Glomerular endothelial cell (primary cell): ENCODE measurements at regions not wholly inside any gene's neighbourhood (a gene's known extent, or its start where the extent isn't known, plus 50 kb on each side); places are given as distances from the start of the nearest gene placed in this dataset.

ENCODE experiments used
- DNase-seq: peaks from one replicate; pipeline ENCODE4 v3.0.0-alpha.2; 2011; ENCODE audit warnings: low read depth, low spot score; ENCODE audit errors: extremely low read depth

DNA sequence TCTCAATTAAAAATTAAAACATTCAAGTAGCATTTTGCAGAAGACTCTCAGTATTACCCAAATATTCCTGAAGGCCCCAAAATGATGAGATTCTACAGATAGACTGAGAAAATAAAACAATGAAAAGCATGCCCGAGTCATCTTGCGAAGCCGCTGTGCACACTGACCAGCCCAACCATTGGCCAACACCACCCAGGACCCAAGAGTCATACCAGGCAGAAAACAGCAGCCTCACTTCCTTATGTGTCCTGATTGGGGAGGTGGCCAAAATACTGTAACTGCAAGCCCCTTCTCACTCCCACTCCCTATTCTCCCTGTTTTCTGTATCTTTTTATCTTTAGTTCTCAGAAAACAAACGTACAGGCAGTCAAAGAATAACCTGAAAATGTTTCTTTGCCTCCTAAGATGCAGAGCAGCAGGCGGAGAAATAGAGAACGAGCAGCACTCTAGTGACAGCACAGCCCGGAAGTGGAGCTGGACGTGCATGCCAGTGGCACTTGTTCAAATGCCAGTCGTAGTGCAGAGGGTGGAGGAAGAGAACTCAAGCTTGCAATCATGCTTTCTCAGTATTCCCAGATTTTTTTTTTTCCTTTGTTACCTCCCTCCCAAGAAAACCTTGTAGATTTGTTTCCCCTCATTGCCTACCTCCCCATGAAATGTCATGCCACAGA is 182.3 kb upstream of the SOX9 start:
- no peak for DNase-seq

DNA sequence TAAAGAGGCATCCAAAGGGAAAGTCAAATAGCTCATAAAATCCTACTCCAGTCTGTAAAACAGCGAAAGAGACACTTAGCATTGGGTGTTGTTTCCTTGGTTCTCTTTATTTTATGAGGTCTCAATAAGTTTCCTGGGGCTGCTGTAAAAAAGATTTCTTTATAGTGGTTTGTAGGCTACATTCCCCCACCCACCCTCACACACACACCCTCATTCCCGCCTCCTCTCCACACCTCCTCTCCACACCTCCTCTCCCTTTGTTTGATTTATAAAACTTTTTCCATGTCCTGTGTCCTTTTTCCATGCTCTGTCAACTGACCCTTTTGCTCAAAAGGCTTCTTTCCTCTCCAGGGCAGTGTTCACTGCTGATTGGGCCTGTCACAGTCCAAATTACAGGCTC is 178.9 kb upstream of the SOX9 start:
- no peak for DNase-seq

DNA sequence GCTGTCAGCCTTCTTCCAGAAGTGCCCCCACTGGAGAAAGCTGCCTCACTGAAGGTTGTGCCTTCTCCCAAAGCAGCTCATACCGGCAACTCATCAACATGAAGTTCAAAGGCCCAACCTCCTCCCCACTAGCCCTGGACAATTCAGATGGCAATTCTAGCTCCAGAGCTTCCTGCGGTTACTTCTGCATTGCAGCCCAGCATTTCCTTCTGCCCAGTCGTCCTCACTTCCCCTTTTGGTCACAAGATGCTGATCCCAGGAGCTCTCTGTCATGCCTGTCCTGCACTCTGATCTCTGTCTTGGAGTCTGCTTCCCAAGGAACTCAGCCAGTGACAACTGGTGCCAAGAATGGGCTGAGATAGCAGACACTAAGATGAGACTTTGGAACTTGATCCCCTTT is 178.2 kb upstream of the SOX9 start:
- DNase-seq, result no peak

- DNase-seq, result no peak
Measured at GRCh38 chr17:71948703-71949422, 172.0 kb upstream of the SOX9 start.

GRCh38 chr17:71959154-71959553 is 161.7 kb upstream of the SOX9 start:
- no peak for DNase-seq

GRCh38 chr17:71963351-71963750 is 157.5 kb upstream of the SOX9 start:
- no peak for DNase-seq

- no peak for DNase-seq
Measured at GRCh38 chr17:71963791-71964190, 157.0 kb upstream of the SOX9 start.

DNA sequence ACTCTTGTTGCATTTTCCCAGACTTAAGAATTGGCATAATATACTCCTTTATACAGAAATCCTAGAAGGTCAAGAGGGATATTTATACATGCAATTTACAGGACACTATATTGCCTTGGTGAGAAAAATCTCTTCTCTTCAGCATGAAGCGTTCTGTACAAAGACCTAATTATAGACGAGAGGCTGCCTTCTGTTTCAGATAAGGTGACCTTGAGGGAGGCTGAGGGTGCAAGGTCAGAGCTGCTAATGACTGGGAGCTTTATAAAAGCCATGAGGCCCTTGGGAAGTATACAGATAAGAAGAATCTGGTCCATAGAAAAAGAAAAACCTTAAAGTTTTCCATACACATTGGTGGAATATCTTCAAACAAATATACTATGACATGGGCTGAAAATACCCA is 156.3 kb upstream of the SOX9 start:
- DNase-seq, result no peak

GRCh38 chr17:71966055-71966454 is 154.8 kb upstream of the SOX9 start:
- no peak for DNase-seq

- no peak for DNase-seq
Measured at GRCh38 chr17:71966459-71967313, 154.1 kb upstream of the SOX9 start.

DNA sequence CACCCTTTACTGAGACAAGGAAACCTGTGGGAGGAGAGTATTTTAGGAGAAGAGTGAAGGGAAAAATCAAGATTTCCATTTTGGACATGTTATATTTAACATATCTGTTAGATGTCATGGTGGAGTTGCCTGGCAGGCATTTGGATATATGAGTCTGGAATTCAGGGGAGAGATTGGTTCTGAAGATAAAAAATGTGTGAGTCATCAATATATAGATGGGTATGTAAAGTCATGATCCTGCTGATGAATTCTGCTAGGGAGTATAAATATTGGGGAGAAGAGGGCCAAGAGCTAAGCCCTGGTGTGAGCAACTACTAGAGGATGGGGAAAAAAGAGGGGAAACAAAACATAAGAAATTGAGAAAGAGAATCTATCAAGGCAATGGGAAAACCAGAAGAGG is 151.3 kb upstream of the SOX9 start:
- no peak for DNase-seq

- no peak for DNase-seq
Measured at GRCh38 chr17:71970312-71970711, 150.5 kb upstream of the SOX9 start.

DNA sequence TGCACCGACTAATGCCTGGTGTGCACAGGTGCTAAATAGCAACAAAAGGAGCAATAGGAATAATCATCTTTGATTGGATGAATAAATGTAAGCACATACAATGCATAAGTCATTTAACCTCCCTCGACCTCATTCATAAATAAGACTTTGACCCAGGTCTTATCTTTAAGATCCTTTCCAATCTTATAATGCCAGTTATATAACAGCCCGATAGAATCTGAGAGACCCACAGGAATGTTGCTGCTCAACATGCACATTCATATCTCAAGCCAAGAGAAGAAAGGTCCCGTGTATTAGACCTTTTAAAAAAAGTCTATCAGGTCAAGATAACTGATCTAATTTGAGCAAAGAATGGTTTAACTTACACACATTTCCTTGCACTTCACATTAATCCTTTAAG is 146.8 kb upstream of the SOX9 start:
- DNase-seq, result no peak

DNA sequence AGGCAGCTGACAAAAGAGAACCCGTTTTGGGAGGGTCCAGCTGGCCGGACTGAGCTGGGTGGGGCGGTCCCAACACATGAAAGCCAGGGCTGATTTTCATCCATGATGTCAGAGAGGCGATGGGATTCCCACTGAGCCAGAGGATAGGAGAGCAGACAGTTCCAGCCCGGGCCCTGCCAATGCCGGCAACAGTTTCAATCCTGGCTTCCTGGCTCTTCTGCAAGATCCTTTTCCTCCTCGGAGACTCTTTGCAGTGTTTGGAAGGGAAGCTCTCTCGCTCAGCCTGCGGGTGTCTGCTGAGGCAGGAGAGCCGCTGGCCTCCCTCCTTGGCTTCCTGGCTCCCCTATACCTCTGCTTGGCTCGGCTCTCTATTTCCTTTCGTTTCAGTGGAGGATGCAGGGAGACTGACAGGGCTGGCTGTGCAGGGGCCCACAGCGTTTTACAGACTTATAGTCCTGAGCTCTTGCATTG is 145.5 kb upstream of the SOX9 start:
- no peak for DNase-seq

DNA sequence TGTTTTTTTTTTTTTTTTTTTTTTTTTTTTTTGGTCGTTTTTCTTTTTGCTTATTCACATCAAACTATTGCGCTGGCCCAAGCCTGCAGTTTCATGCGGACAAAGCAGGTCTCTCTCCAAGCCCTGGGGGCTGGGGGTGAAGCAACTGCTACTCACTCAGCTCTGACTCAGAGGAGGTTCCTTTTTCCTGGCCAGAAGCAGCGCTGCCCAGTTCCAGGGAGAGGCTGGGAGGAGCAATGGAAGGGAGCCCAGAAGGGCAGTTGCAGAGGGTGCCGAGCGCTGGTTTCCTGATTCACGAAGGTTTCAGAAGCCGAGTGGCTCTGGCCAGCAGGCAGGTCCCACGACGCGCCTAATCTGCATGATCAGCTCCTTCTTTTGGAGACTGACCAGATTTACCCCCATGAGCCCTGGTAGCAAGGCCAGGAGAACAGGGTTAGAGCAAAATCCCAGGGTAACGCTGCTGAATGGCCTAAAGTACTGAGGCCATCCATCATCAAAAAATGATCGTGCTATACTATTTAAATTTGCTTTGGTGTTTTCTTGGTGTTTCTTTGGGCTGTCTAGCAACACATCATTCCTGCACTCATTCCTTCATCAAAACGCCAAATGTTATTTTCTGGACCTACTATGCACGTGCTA is 144.7 kb upstream of the SOX9 start:
- DNase-seq, result no peak

GRCh38 chr17:71978435-71978834 is 142.4 kb upstream of the SOX9 start:
- DNase-seq, result no peak

DNA sequence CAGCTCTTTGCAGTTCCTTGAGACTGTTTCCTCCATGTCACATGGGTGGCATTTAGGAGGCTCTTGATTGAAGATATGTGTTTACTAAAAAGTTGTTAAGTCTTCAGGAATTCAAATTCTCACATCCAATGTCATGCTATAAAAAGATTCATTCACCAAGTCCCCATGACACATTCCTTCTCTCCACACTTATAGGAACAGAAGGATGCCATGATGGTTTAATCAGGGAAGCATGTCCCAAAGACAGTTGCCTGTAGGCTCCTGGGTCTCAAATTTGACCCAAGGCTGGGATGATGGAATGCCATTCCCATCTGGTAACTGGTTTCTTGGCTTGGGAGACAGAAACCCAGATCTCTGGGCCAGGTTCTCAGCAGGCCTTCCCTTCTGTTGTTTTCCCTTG is 140.6 kb upstream of the SOX9 start:
- DNase-seq, result no peak

GRCh38 chr17:71983828-71984227 is 137.0 kb upstream of the SOX9 start:
- no peak for DNase-seq

- DNase-seq, result no peak
Measured at GRCh38 chr17:71985111-71986039, 135.4 kb upstream of the SOX9 start.

DNA sequence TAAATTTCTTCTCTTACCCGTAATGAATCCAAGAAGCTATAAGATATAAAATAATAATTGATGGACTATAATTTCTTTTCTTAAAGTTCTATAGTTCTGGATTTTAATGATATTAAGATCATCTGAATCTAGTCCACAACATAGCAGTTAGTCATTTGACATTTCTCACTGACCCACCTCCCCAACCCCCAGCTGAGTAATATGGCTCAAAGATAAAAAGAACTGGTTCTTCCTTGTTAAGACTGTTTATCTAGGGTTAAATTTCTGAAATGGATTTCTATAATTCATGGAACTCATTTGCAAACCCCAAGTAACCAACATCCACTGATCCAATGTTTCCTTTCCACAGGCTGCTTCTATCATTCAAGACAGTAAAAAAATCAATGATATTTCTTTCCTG is 133.9 kb upstream of the SOX9 start:
- DNase-seq, result no peak
